ENCODE measurements at regions not wholly inside any gene's neighbourhood (a gene's known extent, or its start where the extent isn't known, plus 50 kb on each side); places are given as distances from the start of the nearest gene placed in this dataset.

- H3K4me1 ChIP-seq = peaks cover 0 to 12% (median 3%) of the 10 kb centered on the region in 4 donors
- H3K4me3 ChIP-seq = no peak overlapping the region
- WGBS = 66% methylated on average over 2 of the region's 2 CpGs
- no peak overlapping the region for H3K27ac ChIP-seq (replicated peaks in 1 of 4)
- no peaks in the 10 kb centered on the region for H3K27me3 ChIP-seq
- H3K9me3 ChIP-seq = no peaks in the 10 kb centered on the region
- intact Hi-C loops (cut with DNase I) = no loop called here
- H3K36me3 ChIP-seq = no peaks in the 10 kb centered on the region
- no peak for DNase-seq (ENCODE audit: extremely low spot score)
- no peak for TF ChIP-seq POLR2A (IDR thresholded peaks at IDR 0.05; ENCODE audit: low read depth)
- no peak for TF ChIP-seq POLR2AphosphoS5 (IDR thresholded peaks at IDR 0.05)
- TF ChIP-seq CTCF (IDR thresholded peaks at IDR 0.05) = no peak
- TF ChIP-seq EP300 (IDR thresholded peaks at IDR 0.05) = no peak
These were observed 221.2 kb upstream of the STK26 start for GRCh38 chrX:131801911-131802310.

GRCh38 chrX:131802836-131803626 is 220.1 kb upstream of the STK26 start:
- Histone ChIP-seq H3K4me3 (peak overlapping the region in 2 of 4 donors; percentile 49 to 60), H3K9me3 (no peaks in the 10 kb centered on the region), H3K27ac (replicated peaks in 1 of 4) (peak overlapping the region in 2 of 4 donors; percentile 34 to 47), H3K27me3 (no peaks in the 10 kb centered on the region), H3K36me3 (no peaks in the 10 kb centered on the region), H3K4me1 (peaks cover 0 to 12% (median 3%) of the 10 kb centered on the region in 4 donors)
- TF ChIP-seq EP300 (IDR thresholded peaks at IDR 0.05) (no peak), CTCF (IDR thresholded peaks at IDR 0.05) (peak; percentile 14 to 58 (median 51))
- no peak for DNase-seq (ENCODE audit: extremely low spot score)
- intact Hi-C loops (cut with DNase I) = no loop called here
- 40% methylated on average over 16 of the region's 19 CpGs for WGBS

GRCh38 chrX:131812847-131813825 is 210.0 kb upstream of the STK26 start:
- H3K27me3 ChIP-seq = no peaks in the 10 kb centered on the region
- intact Hi-C loops (cut with DNase I) = loop anchor here (10.0 kb wide), 2 partner anchors 48 to 88 kb away; no protein-coding TSS in a partner anchor
- DNase-seq (ENCODE audit: extremely low spot score) = no peak
- no peaks in the 10 kb centered on the region for H3K9me3 ChIP-seq
- peak overlapping the region; percentile 27 to 60 (median 42) for H3K4me3 ChIP-seq
- peaks cover 0 to 8% (median 2%) of the 10 kb centered on the region in 4 donors for H3K4me1 ChIP-seq
- 51% methylated on average over 11 of the region's 11 CpGs for WGBS
- no peak for TF ChIP-seq EP300 (IDR thresholded peaks at IDR 0.05)
- TF ChIP-seq POLR2AphosphoS5 (IDR thresholded peaks at IDR 0.05) = peak; percentile 62 to 75
- TF ChIP-seq CTCF (IDR thresholded peaks at IDR 0.05) = peak in 2 of 3 experiments; percentile 47 to 49
- H3K27ac ChIP-seq (replicated peaks in 1 of 4) = peak overlapping the region in 3 of 4 donors; percentile 54 to 75 (median 58)
- no peaks in the 10 kb centered on the region for H3K36me3 ChIP-seq

GRCh38 chrX:131816551-131817136 is 206.5 kb upstream of the STK26 start:
- Histone ChIP-seq H3K27me3 (no peaks in the 10 kb centered on the region), H3K36me3 (no peaks in the 10 kb centered on the region), H3K9me3 (no peaks in the 10 kb centered on the region), H3K27ac (replicated peaks in 1 of 4) (peak overlapping the region in 3 of 4 donors; percentile 26 to 68 (median 58)), H3K4me1 (peaks cover 0 to 9% (median 3%) of the 10 kb centered on the region in 4 donors), H3K4me3 (peak overlapping the region in 2 of 4 donors; percentile 47 to 56)
- WGBS = 45% methylated on average over 8 of the region's 9 CpGs
- DNase-seq (ENCODE audit: extremely low spot score) = no peak
- intact Hi-C loops (cut with DNase I) = loop anchor here (10.0 kb wide), 2 partner anchors 52 to 92 kb away; no protein-coding TSS in a partner anchor
- no peak for TF ChIP-seq EP300 (IDR thresholded peaks at IDR 0.05)
- no peak for TF ChIP-seq POLR2A (IDR thresholded peaks at IDR 0.05; ENCODE audit: low read depth)
- TF ChIP-seq POLR2AphosphoS5 (IDR thresholded peaks at IDR 0.05) = peak; percentile 60 to 69
- TF ChIP-seq CTCF (IDR thresholded peaks at IDR 0.05) = peak; percentile 17 to 59 (median 45)
